Stimulated activated CD4-positive, alpha-beta T cell treated with anti-CD3 and anti-CD28 coated beads, TNF-alpha, amount 100 ng/mL, for 48 hours (primary cell): ENCODE measurements at regions not wholly inside any gene's neighbourhood (a gene's known extent, or its start where the extent isn't known, plus 50 kb on each side); places are given as distances from the start of the nearest gene placed in this dataset.
"Not testable (repeated sequence)": the region's sequence is repeated elsewhere in the genome, so short reads cannot be mapped to it uniquely, and the experiment has no call there.

ENCODE experiments used
- DNase-seq, 3 donors: peaks; one replicate each; pipeline ENCODE4 v3.0.0-alpha.2; 2020; ENCODE audit warnings: low read depth in 3 of 3

DNA sequence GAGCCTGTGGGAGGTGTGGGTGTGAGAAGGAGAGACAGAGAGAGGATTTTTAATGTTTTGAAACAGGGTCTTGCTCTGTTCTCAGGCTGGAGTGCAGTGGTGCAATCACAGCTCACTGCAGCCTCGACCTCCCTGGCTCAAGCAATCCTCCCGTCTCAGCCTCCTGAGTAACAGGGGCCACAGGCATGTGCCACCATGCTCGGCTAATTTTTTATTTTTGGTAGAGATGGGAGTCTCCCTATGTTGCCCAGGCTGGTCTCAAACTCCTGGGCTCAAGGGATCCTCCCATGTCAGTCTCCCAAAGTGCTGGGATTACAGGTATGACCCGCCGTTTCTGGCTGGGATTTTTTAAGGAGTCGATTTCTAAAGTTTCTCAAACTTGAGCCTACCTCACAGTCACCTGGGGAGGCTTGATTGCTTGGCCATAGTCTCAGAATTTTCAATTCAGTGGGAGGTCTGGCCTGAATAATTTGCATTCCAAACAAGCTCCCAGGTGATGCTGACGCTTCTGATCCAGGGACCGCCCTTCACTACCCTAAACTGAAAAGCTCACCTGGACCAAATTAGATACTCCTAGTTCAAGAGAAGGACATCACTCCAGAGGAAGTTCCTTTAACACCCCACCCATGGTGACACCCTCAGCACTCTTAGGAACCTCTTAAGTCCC lies 70.8 kb upstream of the SLC1A4 start:
- DNase-seq: no peak

DNA sequence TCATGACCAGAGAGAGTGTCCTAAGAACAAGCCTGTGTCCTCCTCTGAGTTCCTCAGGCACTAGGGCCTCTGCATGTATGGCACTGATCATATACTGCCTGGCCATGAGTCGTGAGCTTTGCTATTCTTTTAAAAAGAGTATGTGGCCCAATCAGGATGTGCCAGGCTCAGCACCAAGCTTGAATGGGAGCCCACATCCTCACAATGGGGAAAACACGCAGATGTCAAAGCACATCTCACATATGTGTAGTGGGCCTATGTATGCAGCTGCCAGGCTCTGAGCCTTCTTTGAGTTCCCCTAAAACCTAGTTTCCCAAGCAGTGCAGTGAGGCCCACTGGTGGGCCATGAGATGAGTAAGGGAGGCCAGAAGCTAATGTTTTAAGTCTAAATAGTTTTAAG lies 69.9 kb upstream of the SLC1A4 start:
- no peak for DNase-seq

DNA sequence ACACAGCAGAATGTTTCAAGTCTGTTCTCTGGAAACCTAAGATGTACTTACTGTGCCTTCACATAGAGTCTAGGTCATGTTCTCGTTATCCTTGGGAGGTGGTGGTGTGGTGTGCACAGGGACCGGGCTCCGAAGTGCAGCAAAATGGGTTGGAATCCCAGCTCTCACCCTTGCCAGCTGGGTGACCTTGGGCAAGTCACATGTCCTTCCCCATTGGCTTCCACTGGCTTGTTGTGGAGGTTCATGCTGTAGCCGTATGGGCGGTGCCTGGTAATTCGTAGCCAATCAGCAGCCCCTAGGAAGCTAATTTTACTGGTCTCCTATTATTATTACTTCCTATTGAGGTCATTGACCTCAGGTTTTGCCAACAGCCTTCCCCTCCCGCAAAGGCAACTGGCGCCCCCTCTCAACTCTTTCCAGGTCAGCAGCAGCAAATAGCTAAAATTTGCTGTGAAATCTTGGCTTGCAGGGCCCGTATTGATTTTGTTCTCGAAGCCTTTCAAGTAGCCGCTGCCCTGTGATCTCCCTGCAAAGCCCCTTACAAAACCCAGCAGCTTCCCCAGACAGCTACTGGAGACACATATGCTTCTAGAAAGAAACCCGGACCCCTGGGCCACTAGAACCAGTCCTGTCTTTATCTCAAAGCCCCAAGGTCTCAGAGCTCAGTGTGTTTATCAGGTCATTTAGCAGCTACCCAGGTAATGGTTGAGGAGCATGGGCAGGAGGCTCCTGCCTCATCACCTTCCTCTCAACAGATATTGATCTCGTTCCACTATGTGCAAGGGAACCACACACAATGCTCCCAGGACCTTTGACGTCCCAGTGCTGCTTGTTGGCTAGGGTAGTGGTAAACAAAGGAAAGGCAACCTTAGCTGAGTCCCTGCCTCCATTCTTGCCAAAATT lies 66.5 kb upstream of the SLC1A4 start:
- no peak for DNase-seq

DNA sequence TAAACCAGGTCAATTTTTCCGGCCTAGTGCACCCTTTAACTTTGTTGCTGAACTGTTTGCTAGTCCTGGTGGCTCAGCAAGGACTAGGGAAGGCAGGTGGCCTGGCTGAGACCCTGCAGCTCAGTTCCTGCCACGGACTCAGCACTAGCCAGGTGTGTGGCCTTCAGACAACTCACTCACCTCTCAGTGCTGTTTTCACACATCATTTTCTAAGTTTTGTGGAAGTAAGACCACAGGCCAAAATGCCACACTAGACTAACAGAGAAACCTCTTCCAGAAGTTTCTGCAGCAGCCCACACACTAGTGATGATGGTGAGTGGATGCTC lies 65.9 kb upstream of the SLC1A4 start:
- DNase-seq: no peak

DNA sequence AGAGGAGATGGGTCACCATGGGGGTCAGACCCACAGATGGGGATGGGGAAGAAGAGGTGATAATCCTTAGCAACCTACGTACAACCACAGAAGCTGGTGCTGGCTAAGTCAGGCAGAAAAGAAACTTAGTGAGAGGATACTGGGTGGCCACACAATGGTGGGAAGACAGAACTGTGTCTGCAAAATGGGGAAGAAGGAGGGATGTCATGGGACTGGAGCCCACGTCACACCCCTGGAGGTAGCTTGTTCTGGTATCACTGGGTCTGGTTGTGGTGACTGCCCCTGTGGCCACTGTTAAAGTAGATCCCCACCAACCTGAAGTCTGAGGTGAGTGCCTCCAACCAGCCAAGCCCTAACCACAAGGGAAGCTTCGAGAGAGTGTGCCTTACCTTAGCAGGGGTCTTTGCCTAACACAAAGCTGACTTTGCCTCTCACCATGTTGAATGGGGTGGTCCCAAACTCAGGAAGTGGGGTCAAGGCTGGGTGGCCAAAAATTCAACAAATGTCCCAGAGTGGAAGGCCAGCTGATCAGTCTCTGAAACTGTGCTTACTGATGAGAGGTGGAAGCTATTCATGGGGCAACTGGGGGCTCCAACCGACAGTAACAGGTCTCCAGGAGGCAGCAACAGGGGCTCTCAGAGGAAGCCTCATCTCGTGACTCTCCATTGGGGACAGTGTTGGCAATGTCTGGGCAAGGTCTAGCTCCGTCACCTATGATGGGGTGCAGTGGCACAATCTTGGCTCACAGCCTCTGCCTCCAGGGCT lies 64.8 kb upstream of the SLC1A4 start:
- DNase-seq: no peak

DNA sequence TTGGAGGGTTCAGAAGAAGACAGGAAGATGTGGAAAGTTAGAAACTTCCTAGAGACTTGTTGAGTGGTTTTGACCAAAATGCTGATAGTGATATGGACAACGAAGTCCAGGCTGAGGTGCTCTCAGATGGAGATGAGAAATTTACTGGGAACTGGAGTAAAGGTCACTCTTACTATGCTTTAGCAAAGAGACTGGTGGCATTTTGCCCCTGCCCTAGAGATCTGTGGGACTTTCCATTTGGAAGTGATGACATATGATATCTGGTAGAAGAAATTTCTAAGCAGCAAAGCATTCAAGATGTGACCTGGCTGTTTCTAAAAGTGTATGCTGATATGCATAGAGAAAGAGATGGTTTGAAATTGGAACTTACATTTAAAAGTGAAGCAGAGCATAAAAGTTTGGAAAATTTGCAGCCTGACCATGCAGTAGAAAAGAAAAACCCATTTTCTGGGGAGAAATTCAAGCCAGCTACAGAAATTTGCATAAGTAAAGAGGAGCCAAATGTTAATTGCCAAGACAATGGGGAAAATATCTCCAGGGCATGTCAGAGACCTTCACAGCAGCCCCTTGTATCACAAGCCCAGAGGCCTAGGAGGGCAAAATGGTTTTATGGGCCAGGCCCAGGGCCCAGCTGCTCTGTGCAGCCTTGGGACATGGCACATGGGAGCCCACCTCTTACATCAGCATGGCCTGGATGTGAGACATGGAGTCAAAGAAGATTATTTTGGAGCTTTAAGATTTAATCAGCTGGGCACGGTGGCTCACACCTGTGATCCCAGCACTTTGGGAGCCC lies 63.1 kb upstream of the SLC1A4 start:
- not testable (repeated sequence) for DNase-seq

DNA sequence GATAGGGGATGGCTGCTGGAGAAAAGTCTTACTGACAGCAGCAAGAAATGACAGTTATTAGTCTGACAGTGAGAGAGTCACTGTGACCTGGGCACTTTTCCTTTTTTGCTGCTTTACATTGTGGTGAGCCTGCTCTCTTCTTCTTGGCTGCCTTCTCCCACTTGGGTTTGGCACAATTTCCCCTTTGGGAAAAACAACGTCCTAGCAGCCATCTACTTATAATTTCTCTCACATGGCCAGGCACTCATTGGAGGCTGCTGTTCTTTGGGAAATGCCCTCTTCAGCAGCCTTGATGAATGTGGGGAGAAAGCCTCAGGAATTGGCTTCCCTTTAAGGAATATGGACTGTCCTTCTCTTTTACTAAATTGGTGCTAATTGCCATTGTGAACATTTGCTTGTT lies 60.4 kb upstream of the SLC1A4 start:
- no peak for DNase-seq

DNA sequence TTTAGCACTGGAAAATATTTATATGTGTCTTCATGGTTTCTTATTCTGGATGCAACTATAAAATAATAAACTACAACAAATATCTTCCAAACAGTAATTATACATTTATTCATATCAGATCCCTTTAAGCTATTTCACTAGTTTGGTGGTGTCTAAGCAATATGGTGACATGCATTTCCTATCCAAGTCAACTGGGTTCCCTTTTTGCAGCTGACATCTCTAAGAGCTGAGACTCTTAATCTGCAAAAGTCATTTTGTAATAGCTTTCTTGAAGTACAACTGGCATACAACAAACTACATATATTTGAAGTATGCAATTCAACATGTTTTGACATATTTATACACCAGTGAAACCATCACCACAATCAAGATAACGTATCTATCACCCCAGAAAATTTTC lies 59.9 kb upstream of the SLC1A4 start:
- DNase-seq: no peak

DNA sequence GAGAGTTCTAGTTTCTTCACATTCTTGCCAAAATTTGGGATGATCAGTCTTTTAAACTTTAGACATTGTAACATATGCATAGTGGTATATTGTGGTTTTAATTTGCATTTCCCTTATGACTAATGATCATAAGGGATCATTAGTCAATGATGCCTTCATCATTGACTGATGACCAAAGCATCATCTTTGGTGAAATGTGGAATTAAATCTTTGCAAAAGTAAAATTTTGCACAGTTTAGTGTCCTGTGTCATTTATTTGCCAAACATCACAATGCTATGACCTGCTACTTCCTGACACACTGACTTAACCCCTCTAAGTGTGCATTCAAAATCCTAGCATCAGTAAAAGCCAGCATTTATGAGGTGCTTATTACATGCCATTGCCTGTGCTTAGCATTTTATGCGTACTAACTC lies 58.9 kb upstream of the SLC1A4 start:
- DNase-seq: no peak

DNA sequence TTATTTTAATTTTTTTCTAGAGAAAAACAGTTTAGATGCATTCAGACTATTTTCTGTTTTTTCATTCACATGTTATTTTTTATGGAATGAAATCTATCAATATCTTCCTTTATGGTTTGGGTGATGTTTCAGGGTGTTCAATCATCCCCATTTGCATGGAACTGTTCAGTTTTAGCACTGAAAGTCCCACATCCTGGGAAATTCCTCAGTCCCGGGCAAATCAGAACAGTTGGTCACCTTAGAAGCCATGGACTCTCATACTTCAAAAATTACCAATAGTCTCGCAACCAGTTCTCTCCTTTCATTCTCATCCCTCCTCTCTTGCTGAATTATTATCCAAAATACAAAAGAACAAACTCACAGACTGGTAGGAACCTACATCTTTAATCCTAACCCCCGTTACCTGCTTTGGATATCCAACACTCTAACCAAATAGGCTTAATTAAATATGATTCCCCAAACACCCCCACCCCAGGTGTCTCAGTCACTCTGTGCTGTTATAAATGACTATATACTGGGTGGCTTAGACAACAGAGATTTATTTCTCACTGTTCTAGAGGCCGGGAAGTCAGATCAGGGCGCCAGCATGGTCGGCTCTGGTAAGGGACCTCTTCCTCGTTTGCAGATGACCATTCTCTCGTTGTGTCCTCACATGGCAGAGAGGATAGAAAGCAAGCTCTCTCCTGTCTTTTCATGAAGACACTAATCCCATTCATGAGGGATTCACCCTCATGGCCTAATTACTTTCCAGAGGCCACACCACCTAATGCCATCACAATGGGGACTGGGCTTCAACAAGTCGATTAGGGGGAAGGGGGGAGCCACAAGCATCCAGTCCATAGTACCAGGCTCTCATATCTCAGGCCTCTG lies 57.7 kb upstream of the SLC1A4 start:
- no peak for DNase-seq

DNA sequence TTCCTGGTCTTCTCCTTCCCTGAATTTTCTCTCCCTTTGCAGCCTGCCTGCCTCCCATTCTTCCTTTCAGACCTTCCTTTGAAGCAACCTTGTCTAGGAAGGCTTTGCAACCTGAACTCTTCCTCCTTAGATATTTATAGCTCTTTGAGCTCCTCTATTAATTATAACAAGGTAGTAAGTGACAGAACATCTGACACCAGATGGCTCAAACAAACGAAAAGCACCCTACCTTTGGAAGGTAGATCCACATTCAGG lies 57.2 kb upstream of the SLC1A4 start:
- no peak for DNase-seq

DNA sequence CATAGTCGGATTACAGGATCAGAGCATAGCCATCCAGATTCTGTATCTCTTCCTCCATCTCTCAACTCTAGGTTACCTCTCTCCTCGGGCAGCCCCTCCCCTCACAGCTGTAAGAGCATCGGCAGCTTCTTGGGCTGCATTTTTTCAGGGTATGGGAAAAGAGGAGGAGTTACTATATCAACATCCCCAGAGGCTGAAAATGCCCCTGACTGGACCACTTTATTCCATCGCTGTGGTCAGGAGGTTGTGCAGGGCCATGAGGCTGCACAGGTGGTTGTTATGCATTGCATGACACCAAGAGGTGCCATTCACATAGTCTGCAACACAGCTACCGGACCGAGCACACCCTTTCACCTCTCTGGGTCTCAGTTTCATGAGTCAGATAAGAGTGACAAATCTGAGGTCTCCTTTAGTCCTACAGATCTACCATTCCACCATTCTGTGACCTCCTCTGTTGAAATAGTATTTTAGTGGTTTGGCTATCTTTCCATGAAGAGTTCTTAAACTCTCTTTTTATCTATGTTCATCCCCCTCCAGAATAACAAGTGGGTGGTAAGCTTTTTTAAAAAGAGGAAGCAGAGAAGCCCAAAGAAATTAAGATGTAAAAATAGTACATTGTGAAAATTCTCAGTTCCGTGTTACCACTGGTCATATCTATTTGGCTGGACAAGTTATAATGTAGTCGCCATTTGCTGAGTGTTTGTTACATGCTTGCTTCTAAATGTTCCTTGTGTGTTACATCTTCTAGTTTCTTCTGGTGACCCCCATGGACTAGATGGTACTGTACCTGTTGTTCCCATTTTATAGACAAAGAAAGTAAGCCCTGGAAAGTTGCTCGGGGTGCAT lies 56.6 kb upstream of the SLC1A4 start:
- no peak for DNase-seq

DNA sequence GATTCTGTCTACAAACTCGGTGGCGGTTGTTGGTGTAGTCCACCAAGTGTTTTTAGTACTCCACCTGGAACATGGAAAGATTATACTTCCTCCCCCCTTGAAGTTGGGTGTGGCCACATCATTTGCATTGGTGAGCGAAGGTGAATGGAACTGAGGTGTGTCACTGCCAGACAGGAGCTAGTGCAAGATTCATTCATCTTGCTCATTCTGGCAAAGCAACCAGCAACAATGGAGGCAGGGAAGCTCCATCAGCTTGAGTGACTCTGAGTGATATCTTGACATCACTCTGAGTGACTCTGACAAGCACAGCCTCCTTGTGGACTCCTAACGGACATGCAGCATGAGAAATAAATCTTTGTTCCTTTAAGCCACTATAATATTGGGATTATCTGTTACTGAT lies 54.7 kb upstream of the SLC1A4 start:
- DNase-seq: no peak

DNA sequence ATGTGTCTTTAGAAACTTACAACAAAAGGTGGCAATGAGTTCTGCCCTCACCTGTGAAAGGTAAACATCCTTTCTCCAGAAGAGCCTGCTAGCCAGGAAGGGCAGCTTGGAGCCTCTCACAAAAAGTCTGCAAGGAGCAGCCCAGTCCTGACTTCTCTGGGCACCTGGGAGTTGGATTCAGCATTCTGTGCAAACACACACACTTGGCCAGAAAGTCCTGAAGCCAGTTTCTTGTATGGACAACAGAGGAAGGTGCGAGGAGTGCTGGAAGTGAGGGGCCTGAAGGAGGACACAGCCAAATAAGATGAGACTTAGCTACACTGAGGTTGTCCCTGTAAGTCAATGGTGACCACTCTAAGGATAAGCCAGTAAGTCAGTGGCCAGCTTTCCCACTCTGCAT lies 52.4 kb upstream of the SLC1A4 start:
- no peak for DNase-seq

DNA sequence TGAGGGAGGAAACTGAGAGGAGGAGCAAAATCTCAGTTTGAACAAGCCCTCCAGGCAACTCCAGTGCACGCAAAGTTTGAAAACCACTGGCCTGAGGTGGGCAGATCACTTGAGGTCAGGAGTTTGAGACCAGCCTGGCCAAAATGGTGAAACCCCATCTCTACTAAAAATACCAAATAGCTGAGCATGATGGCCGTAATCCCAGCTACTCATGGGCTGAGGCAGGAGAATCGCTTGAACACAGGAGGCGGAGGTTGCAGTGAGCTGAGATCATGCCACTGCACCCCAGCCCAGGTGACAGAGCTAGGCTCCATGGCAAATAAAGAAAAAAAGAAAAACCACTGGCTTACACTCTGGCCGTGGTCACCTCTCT lies 51.9 kb upstream of the SLC1A4 start:
- DNase-seq: not testable (repeated sequence)

DNA sequence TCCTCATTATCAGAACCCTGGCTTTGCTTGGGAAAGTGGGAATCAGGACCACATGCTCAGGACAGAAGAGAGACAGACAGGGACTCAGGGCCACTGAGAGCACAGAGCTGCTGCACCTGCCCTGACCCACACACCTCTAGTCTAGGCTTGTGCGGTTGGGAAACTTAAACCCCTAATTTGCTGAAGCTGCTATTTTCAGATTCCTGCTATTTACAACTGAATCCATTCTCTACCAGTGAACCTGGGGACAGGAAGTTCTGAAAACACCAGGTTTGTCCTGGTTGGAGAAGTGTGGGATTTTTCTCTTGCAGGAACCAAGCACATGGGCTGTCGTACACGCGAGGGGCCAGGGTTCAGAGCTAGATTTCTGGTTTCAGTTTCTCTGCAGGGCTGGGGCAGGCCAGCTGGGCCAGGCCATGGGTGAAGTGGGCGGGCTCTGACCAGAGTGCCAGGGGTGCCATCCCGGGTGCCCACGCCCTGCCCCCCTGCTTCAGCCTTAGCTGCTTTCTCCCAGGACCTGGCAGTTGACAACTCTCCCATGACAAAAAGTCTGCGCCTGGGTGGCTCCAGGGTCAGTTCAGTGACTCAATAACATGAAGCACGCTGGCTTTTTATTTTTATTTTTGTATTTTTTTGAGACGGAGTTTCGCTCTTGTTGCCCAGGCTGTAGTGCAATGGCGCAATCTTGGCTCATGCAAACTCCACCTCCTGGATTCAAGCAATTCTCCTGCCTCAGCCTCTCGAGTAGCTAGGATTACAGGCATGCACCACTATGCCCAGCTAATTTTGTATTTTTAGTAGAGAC lies 51.3 kb upstream of the SLC1A4 start:
- DNase-seq: no peak

DNA sequence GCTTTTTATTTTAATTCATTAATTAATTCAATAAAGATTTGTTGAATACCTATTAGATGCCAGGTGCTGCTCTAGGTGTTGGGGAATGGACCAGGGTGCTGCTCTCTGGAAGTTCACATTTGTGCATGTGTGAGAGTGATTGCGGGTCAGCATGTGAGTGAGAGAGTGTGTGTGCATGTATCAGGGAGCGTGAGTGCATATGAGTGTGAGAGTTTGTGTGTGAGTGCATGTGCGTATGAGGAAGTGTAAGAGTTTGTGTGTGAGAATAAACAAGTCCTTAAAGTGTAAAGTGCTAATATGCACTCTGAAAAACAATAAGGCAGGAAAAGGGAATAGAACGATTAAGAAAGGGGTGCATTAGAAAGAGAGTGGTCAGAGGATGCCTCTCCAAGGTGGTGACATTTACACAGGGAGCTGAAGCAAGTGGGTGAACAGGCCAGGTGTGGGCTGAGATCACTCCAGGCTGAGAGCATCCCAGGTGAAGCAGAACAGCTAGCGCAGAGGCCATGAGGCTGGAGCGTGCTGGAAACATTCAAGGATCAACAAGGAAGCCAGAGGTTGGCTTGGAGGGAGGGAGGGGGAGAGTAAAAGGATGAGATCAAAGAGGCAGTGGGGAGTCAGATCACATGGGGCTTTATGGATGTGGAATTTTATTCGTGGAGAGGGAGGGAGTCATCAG lies 50.5 kb upstream of the SLC1A4 start:
- DNase-seq: no peak

DNA sequence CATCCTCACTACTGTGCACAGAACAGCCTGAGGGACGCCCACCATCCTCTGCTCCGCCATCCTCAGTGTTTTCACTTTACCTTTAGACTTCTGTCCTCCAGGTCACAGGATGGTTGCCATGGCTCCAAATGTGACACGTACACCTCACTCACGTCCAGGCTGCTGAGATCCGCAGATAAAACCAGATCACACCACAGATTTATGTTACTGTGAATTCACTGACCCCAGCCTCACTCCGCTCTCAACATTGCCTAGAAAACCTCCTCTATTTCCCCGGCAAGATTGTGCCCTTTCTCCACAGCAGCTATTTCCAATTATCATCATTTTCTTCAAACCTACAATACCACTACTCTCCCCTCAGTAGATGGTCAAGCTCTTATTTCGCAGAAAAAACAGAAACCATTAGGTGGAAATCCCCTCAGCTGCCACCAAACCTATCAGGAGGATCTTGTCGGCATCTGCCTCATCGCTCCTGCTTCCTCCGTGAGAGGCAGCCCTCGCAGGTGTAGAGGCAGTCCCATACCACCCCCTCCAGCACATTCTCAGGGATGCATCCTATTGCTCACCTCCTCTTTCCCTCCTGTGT lies 49.8 kb upstream of the SLC1A4 start:
- DNase-seq: no peak
